Uterus (tissue), 3 donors: ENCODE measurements at regions not wholly inside any gene's neighbourhood (a gene's known extent, or its start where the extent isn't known, plus 50 kb on each side); places are given as distances from the start of the nearest gene placed in this dataset.

Source experiments
- DNase-seq, 2 donors: peaks; one replicate each; pipeline ENCODE4 v3.0.0-alpha.2; 2019 to 2020
- H3K27ac ChIP-seq, 2 donors: fragments of 200-600 bp; sonication (generic); 1 replicate in 1 of 2; 2 replicates in 1 of 2; pipeline ENCODE4 v1.5.1; 2016 to 2018
- H3K27me3 ChIP-seq, 2 donors: fragments of 200-600 bp; sonication (generic); one replicate each; pipeline ENCODE4 v1.5.1; 2018 to 2019; ENCODE audit warnings: control low read depth in 1 of 2
- H3K36me3 ChIP-seq, 2 donors: fragments of 200-600 bp; sonication (generic); one replicate each; pipeline ENCODE4 v1.5.1; 2019; ENCODE audit warnings: control low read depth in 1 of 2
- H3K4me1 ChIP-seq, 2 donors: fragments of 200-600 bp; sonication (generic); one replicate each; pipeline ENCODE4 v1.5.1; 2018 to 2019; ENCODE audit warnings: control low read depth in 1 of 2
- H3K4me3 ChIP-seq, 2 donors: fragments of 200-600 bp; sonication (generic); 1 replicate in 1 of 2; 2 replicates in 1 of 2; pipeline ENCODE4 v1.5.1; 2018 to 2019; ENCODE audit warnings: mild to moderate bottlenecking in 1 of 2
- H3K9me3 ChIP-seq, 2 donors: fragments of 200-600 bp; sonication (generic); one replicate each; pipeline ENCODE4 v1.5.1; 2019; ENCODE audit warnings: control low read depth in 1 of 2
- CTCF ChIP-seq, 4 experiments: fragments of 200-600 bp in 2 of 4; fragments of 450-650 bp in 2 of 4; sonication (generic) in 2 of 4; IDR thresholded peaks; one replicate each; pipeline ENCODE4 v1.5.1; 2016 to 2019; ENCODE audit warnings: antibody characterized with exemption in 4 of 4, mild to moderate bottlenecking in 2 of 4, moderate library complexity in 1 of 4
- POLR2A ChIP-seq, 2 donors: fragments of 450-650 bp; IDR thresholded peaks; one replicate each; pipeline ENCODE4 v1.6.1; 2016; ENCODE audit warnings: antibody characterized with exemption in 2 of 2, mild to moderate bottlenecking in 1 of 2, moderate library complexity in 1 of 2
- intact Hi-C: fragments of 100-400 bp; cut with DNase I; formaldehyde crosslinking; loops from one replicate; pipeline ENCODE4 v1.15.1; 2023; ENCODE audit warnings: low total_unique reads
- donor health status: DM: yes; HTN: yes; CAD: no.

DNA sequence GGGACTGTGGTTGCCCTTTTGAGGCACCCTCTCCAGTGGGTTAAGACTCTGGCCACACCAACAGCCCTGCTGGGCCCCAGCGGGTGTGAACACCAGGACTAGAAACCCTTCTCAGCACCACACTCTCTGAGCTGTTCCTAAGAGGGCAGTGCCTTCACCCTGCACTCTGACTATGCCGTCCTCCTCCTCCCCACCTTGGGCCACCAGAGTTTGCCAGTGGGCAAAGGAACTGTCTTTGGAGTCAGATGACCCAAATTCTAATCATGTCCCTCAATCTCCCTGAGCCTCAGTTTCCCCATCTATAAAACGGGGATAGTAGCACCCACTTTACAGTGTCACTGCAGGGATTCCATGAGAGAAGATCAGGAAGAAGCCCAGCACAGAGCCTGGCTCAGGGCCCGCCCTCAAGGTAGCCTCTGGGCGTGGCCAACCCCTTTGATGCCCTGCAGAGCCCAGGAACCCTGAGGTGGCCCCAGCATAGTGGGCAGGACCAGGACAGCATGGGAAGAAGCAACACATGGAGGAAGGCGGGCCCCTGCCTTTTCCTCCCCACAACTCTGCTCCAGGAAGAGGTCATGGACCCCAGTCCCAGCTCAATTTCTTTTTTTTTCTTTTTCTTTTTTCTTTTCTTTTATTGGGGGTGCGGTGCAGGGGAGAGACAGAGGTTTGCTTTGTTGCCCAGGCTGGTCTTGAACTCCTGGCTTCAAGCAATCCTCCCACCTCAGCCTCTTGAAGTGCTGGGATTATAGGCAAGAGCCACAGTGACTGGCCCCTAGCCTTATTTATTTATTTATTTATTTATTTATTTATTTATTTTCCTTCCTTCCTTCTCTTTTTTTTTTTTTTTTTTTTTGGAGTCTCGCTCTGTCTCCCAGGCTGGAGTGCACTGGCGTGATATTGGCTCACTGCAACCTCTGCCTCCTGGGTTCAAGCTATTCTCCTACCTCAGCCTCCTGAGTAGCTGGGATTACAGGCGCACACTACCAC, 115.7 kb upstream of the LINGO1 start:
- Histone ChIP-seq H3K9me3 (no peaks in the 10 kb centered on the region), H3K4me3 (no peak overlapping the region), H3K27me3 (no peaks in the 10 kb centered on the region), H3K27ac (no peak overlapping the region), H3K36me3 (no peaks in the 10 kb centered on the region), H3K4me1 (peaks cover 0 to 2% of the 10 kb centered on the region in 2 donors)
- intact Hi-C loops: no loop called here
- DNase-seq: no peak
- no peak for TF ChIP-seq POLR2A (IDR thresholded peaks at IDR 0.05)
- TF ChIP-seq CTCF (IDR thresholded peaks at IDR 0.05): no peak

- no peaks in the 10 kb centered on the region for H3K27me3 ChIP-seq
- H3K27ac ChIP-seq: no peak overlapping the region
- no peaks in the 10 kb centered on the region for H3K36me3 ChIP-seq
- DNase-seq: no peak
- TF ChIP-seq POLR2A (IDR thresholded peaks at IDR 0.05) (no peak), CTCF (IDR thresholded peaks at IDR 0.05) (no peak)
- intact Hi-C loops: no loop called here
- peaks cover 0 to 2% of the 10 kb centered on the region in 2 donors for H3K4me1 ChIP-seq
- no peaks in the 10 kb centered on the region for H3K9me3 ChIP-seq
- H3K4me3 ChIP-seq: no peak overlapping the region
These were observed 114.7 kb upstream of the LINGO1 start for GRCh38 chr15:77747175-77748077.

- intact Hi-C loops: no loop called here
- no peaks in the 10 kb centered on the region for H3K27me3 ChIP-seq
These were observed 113.8 kb upstream of the LINGO1 start for GRCh38 chr15:77746254-77747174.

DNA sequence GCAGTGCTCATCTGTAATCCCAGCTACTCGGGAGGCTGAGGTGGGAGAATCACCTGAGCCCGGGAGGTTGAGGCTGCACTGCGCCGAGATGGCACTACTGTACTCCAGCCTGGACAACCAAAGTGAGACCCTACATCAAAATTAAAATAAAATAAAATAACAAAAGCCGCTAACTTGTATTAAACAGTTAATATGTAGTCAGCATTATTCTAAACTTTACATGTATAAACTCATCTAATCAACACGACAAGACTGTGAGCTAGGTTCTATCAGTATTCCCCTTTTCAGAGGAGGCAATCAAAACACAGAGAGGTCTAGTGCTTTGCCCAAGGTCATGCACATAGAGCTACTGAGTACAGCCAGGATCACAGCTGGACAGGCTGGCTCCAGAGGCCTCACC, 111.7 kb upstream of the LINGO1 start:
- Histone ChIP-seq H3K36me3 (no peaks in the 10 kb centered on the region), H3K4me1 (peaks cover 0 to 2% of the 10 kb centered on the region in 2 donors), H3K4me3 (no peak overlapping the region), H3K27ac (no peak overlapping the region), H3K9me3 (no peaks in the 10 kb centered on the region), H3K27me3 (no peaks in the 10 kb centered on the region)
- no peak for DNase-seq
- intact Hi-C loops: no loop called here
- no peak for TF ChIP-seq CTCF (IDR thresholded peaks at IDR 0.05)
- TF ChIP-seq POLR2A (IDR thresholded peaks at IDR 0.05): no peak

More at GRCh38 chr15:77746254-77747174, 113.8 kb upstream of the LINGO1 start:
- no peak for TF ChIP-seq CTCF (IDR thresholded peaks at IDR 0.05)
- TF ChIP-seq POLR2A (IDR thresholded peaks at IDR 0.05): no peak
- no peaks in the 10 kb centered on the region for H3K36me3 ChIP-seq
- H3K4me1 ChIP-seq: peaks cover 0 to 2% of the 10 kb centered on the region in 2 donors
- no peak overlapping the region for H3K27ac ChIP-seq
- H3K4me3 ChIP-seq: no peak overlapping the region
- no peak for DNase-seq
- no peaks in the 10 kb centered on the region for H3K9me3 ChIP-seq
